Smooth muscle cell (in vitro differentiated cells): ENCODE measurements at regions not wholly inside any gene's neighbourhood (a gene's known extent, or its start where the extent isn't known, plus 50 kb on each side); places are given as distances from the start of the nearest gene placed in this dataset.

ENCODE experiments used
- DNase-seq: peaks from one replicate; lab custom pipeline; 2025; ENCODE audit not compliant: unreplicated experiment; lab: John Stamatoyannopoulos, UW
- H2AFZ ChIP-seq: fragments of 200-600 bp; sonication (generic); 2 replicates; pipeline ENCODE4 v1.6.0; 2016; ENCODE audit warnings: antibody characterized with exemption, low read depth, mild to moderate bottlenecking
- H3F3A ChIP-seq: fragments of 200-600 bp; sonication (generic); 2 replicates; pipeline ENCODE4 v1.6.0; 2017; ENCODE audit warnings: antibody characterized with exemption, low read depth
- H3K27ac ChIP-seq: fragments of 200-600 bp; sonication (generic); 2 replicates; pipeline ENCODE4 v1.5.1; 2016; ENCODE audit warnings: low read depth, mild to moderate bottlenecking
- H3K27me3 ChIP-seq: fragments of 200-600 bp; sonication (generic); 2 replicates; pipeline ENCODE4 v1.6.1; 2016; ENCODE audit warnings: low read depth, mild to moderate bottlenecking
- H3K36me3 ChIP-seq: fragments of 200-600 bp; sonication (generic); 2 replicates; pipeline ENCODE4 v1.5.1; 2016; ENCODE audit warnings: low read depth
- H3K4me1 ChIP-seq: fragments of 200-600 bp; sonication (generic); 2 replicates; pipeline ENCODE4 v1.5.1; 2016; ENCODE audit warnings: low read depth
- H3K4me2 ChIP-seq: fragments of 200-600 bp; sonication (generic); 2 replicates; pipeline ENCODE4 v1.6.0; 2016; ENCODE audit warnings: mild to moderate bottlenecking
- H3K4me3 ChIP-seq: fragments of 200-600 bp; sonication (generic); 2 replicates; pipeline ENCODE4 v1.5.1; 2016; ENCODE audit warnings: mild to moderate bottlenecking
- H3K79me2 ChIP-seq: fragments of 200-600 bp; sonication (generic); 2 replicates; pipeline ENCODE4 v1.6.0; 2016; ENCODE audit warnings: low read depth, mild to moderate bottlenecking
- H3K9ac ChIP-seq: fragments of 200-600 bp; sonication (generic); 2 replicates; pipeline ENCODE4 v1.6.0; 2016; ENCODE audit warnings: low read depth
- H3K9me3 ChIP-seq: fragments of 200-600 bp; sonication (generic); replicated peaks from 2 replicates; pipeline ENCODE4 v1.5.1; 2016; ENCODE audit warnings: low read depth
- H4K20me1 ChIP-seq: fragments of 200-600 bp; sonication (generic); 2 replicates; pipeline ENCODE4 v1.6.0; 2016; ENCODE audit warnings: low read depth
- WGBS: methylation state at CpG from one replicate; pipeline ENCODE4 v1.1.7; 2016; ENCODE audit warnings: low lambda C conversion rate; 5-methylcytosine and 5-hydroxymethylcytosine counted together
- TF ChIP-seq, protein P1 (sequence below): fragments of 200-600 bp; sonication (generic); IDR thresholded peaks from 2 replicates; pipeline ENCODE4 v1.5.1; 2017; ENCODE audit warnings: borderline replicate concordance, mild to moderate bottlenecking, antibody characterized with exemption; ENCODE audit not compliant: insufficient read depth, poor library complexity, severe bottlenecking

DNA sequence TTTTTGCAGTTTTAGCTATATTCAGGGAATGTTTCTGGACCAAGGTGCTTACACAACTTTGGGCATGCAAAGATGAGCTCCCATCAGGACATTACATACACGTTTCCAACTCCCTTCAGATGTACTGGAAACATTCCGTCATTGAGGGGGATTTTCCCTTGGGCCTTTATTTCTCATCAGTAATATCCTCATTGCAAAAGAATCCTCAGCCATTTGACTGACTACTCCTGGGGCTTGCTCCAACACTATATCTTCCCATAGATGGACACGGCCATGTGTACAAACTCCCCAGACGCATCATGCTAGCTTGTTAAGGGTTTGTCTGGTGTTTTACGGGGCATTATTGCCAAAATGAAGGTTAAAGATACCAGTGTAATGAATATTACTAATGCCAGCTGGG is 59.3 kb upstream of the NUP160 start:
- Histone ChIP-seq H3K79me2 (no peaks in the 10 kb centered on the region), H3K27ac (no peak overlapping the region), H3K36me3 (no peaks in the 10 kb centered on the region), H3K4me2 (no peak overlapping the region), H3K4me1 (no peaks in the 10 kb centered on the region), H3K4me3 (no peak overlapping the region), H2AFZ (no peak overlapping the region), H3F3A (no peaks in the 10 kb centered on the region), H3K27me3 (no peaks in the 10 kb centered on the region), H3K9ac (no peak overlapping the region), H4K20me1 (no peaks in the 10 kb centered on the region), H3K9me3 (no peaks in the 10 kb centered on the region)
- DNase-seq: no peak
- TF ChIP-seq, protein P1, sequence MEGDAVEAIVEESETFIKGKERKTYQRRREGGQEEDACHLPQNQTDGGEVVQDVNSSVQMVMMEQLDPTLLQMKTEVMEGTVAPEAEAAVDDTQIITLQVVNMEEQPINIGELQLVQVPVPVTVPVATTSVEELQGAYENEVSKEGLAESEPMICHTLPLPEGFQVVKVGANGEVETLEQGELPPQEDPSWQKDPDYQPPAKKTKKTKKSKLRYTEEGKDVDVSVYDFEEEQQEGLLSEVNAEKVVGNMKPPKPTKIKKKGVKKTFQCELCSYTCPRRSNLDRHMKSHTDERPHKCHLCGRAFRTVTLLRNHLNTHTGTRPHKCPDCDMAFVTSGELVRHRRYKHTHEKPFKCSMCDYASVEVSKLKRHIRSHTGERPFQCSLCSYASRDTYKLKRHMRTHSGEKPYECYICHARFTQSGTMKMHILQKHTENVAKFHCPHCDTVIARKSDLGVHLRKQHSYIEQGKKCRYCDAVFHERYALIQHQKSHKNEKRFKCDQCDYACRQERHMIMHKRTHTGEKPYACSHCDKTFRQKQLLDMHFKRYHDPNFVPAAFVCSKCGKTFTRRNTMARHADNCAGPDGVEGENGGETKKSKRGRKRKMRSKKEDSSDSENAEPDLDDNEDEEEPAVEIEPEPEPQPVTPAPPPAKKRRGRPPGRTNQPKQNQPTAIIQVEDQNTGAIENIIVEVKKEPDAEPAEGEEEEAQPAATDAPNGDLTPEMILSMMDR: no peak
- 49% methylated on average over 5 of the region's 5 CpGs for WGBS

DNA sequence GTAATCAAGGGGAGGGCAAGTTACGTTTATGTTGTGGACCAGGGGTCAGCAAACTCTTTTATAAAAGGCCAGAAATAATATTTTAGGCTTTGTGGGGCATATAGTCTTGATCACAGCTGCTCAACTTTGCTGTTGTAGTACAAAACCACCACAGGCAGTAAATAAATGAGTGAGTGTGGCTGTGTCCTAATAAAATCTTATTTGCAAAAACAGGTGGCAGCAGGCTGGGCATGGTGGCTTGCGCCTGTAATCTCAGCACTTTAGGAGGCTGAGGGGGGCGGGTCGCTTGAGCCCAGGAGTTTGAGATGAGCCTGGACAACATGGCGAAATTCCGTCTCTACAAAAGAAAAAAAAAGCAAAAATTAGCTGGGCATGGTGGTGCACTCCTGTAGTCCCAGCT is 57.9 kb upstream of the NUP160 start:
- H4K20me1 ChIP-seq: no peaks in the 10 kb centered on the region
- no peaks in the 10 kb centered on the region for H3F3A ChIP-seq
- H3K36me3 ChIP-seq: no peaks in the 10 kb centered on the region
- no peaks in the 10 kb centered on the region for H3K9me3 ChIP-seq
- TF ChIP-seq, protein P1: no peak
- no peaks in the 10 kb centered on the region for H3K79me2 ChIP-seq
- no peak overlapping the region for H3K9ac ChIP-seq
- 94% methylated on average over 6 of the region's 6 CpGs for WGBS
- H2AFZ ChIP-seq: no peak overlapping the region
- no peak for DNase-seq
- H3K4me3 ChIP-seq: no peak overlapping the region
- no peak overlapping the region for H3K4me2 ChIP-seq
- no peak overlapping the region for H3K27ac ChIP-seq
- no peaks in the 10 kb centered on the region for H3K27me3 ChIP-seq
- no peaks in the 10 kb centered on the region for H3K4me1 ChIP-seq

DNA sequence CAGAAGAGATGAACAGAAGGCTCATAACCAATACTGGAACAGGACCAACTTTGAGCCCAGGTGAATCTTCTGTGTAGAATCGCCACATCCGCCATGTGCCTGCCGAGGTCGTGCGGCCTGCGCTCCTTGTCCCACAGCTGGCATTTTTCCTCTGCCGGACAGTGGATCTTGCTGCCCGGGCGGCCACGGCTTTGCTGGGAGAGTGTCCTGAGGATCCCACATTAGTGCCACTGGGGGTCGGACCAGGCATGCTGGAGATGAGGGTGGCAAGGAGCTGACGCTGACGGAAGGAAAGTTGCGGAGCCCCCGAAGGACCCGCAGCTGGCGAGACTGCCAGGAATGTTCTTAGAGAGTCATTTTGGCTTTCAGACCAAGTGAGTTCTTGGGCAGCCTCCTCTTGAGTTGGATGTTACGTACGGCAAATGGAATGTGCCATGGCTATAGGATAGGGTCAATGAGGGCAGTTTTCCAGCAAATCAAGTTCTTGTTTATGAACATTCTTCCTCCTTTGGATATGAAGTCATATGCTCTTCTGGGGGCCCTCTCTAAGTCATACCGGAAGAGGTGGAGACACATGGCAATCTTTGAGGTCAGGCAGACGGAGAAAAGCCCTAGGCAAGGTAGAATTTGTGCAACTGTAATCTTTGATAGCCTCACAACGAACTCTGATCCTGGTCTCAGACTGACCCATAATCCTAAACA is 57.4 kb upstream of the NUP160 start:
- 95% methylated on average over 22 of the region's 22 CpGs for WGBS
- DNase-seq: no peak
- Histone ChIP-seq H3K27ac (no peak overlapping the region), H3K4me2 (no peak overlapping the region), H2AFZ (no peak overlapping the region), H4K20me1 (no peaks in the 10 kb centered on the region), H3K4me3 (no peak overlapping the region), H3F3A (no peaks in the 10 kb centered on the region), H3K4me1 (no peaks in the 10 kb centered on the region), H3K36me3 (no peaks in the 10 kb centered on the region), H3K9ac (no peak overlapping the region), H3K79me2 (no peaks in the 10 kb centered on the region), H3K9me3 (no peaks in the 10 kb centered on the region), H3K27me3 (no peaks in the 10 kb centered on the region)
- TF ChIP-seq, protein P1: no peak

DNA sequence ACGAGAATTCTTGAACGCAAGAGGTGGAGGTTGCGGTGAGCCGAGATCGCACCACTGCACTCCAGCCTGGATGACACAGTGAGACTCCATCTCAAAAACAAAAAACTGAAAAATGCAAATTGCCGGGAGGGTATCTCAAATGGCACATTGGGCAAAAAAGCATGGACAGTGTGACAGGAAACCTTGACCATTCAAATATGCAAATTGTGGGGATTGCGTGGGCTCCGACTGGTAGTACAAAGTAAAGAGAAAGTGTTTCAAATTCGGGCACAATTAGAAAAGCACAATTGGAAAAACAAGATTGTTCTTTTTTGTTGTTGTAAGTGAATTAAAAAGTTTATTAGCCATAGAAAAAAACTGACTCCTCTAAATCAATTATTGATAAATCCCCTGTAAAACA is 56.7 kb upstream of the NUP160 start:
- no peaks in the 10 kb centered on the region for H3K27me3 ChIP-seq
- H3K4me2 ChIP-seq: no peak overlapping the region
- H3F3A ChIP-seq: no peaks in the 10 kb centered on the region
- no peaks in the 10 kb centered on the region for H4K20me1 ChIP-seq
- no peak for DNase-seq
- no peaks in the 10 kb centered on the region for H3K36me3 ChIP-seq
- no peak overlapping the region for H3K4me3 ChIP-seq
- H3K9me3 ChIP-seq: no peaks in the 10 kb centered on the region
- no peak overlapping the region for H3K27ac ChIP-seq
- H3K4me1 ChIP-seq: no peaks in the 10 kb centered on the region
- no peaks in the 10 kb centered on the region for H3K79me2 ChIP-seq
- TF ChIP-seq, protein P1: no peak
- H3K9ac ChIP-seq: no peak overlapping the region
- WGBS: 95% methylated on average over 9 of the region's 9 CpGs
- no peak overlapping the region for H2AFZ ChIP-seq
